ENCODE measurements at regions not wholly inside any gene's neighbourhood (a gene's known extent, or its start where the extent isn't known, plus 50 kb on each side); places are given as distances from the start of the nearest gene placed in this dataset.

- no peak for DNase-seq (ENCODE audit: low read depth)
Measured at GRCh38 chr16:6281274-6281673, 1051.4 kb upstream of the RBFOX1 start.

DNA sequence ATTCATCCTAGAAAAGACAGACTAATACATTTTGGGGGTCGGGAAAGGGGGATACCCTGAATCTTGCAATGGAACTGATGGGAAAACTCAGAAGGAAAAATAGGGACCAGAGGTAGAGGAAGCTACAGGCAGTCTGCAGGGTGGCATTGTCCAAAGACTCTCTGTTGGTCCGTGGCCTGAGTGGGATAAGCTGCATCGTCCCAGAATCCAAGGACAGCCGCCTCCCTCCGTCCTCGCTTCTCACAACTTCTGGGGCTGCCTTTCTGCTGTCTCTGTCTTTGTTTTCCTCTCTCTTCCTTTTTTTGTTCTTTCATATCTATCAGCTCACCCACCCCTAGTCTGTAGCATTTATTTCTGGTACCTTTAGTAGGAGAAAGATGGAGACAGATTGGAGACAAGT is 1052.6 kb upstream of the RBFOX1 start:
- no peak for DNase-seq (ENCODE audit: low read depth)

GRCh38 chr16:6279286-6279685 is 1053.4 kb upstream of the RBFOX1 start:
- no peak for DNase-seq (ENCODE audit: low read depth)

DNA sequence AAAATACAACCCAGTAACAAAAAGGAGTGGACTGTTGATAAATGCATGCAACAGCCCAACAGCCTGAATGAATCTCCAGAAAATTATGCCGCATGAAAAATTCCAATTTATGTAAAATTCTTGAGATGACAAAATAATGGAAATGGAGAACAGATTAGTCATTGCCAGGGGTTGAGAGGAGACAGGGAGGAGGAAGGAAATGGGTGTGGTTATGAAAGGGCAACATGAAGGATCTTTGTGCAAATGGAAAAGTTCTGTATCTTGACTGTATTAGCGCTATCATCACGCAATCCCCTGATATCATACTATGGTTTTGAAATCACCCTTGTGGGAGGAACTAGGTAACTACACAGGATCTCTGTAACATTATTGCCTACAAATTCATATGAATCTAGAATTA is 1058.3 kb upstream of the RBFOX1 start:
- no peak for DNase-seq (ENCODE audit: low read depth)

DNA sequence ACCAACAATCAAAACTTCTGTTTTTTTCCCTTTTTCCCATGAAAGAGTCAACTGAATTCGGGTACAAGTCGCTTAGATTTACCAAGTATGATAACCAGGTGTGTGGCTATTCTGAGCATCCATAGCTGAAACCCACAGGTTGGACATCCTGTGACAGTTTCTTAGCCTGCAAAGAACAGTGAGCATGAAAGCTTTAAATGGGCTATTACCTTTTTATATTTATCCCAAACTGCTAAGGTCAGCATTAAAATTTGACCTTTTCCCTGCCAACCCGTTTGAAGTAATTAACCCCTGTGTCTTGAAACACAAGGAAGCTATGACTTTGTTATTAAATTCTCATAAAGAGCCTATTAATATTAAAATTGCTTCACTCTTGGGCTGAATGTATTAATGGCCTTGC is 1065.0 kb upstream of the RBFOX1 start:
- no peak for DNase-seq (ENCODE audit: low read depth)

DNA sequence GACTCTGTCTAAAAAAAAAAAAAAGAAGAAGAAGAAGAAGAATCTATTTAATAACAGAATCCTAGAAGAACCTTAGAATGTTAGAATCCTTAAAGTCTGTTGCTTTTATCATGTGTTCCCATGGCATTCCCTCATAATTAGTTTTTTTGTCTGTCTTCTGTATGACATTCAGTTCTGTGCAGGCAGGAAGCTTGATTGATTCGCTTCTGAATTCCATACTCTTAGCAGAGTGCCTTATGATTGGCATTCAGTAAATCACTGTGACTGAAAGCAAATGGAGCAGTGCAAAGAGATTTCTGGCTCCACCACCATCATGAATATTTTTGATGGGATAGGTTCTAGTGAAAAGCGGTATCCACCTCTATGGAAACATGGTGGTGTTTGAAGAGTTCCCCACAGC is 1065.9 kb upstream of the RBFOX1 start:
- no peak for DNase-seq (ENCODE audit: low read depth)

GRCh38 chr16:6265968-6266367 is 1066.7 kb upstream of the RBFOX1 start:
- no peak for DNase-seq (ENCODE audit: low read depth)

- no peak for DNase-seq (ENCODE audit: low read depth)
Measured at GRCh38 chr16:6258056-6258455, 1074.6 kb upstream of the RBFOX1 start.

DNA sequence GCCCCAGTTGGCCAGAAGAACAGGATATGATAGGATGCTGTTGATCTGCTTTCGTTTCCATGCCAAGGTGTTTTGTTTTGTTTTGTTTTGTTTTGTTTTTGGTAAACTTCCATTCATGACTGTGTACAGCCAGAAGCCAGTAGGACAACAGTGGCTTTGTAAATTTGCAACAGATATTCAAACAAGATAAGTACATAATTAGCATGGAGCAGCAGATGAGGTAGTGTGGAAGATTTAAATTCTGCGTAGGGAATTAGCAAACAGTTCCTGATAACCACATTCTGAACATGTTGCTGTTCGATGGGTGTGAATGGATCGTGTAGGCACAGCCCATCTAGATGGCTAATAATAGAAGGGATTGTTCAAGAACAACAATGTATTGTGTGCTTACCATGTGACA is 1080.1 kb upstream of the RBFOX1 start:
- DNase-seq (ENCODE audit: low read depth) = no peak

DNA sequence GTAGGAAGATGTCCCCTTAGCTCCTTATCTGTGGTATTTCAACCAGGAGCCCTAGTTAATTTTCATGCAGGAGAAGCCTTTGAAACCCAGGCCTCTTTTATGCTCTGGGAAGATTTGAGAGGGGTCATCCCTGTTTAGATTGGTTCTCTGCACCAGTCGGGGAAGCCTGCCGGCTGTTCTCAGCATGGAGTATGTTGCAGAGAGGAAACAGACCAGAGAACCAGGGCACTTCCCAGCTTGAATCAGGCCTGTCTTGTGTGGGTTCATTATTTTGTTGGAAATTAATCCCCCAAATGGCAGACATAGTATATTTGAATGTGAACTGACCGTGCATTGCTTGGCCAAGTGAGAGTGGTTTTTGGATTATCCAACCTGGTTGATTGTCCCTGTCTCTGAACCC is 1082.1 kb upstream of the RBFOX1 start:
- no peak for DNase-seq (ENCODE audit: low read depth)

- DNase-seq (ENCODE audit: low read depth) = no peak
Measured at GRCh38 chr16:6249863-6250262, 1082.8 kb upstream of the RBFOX1 start.

DNA sequence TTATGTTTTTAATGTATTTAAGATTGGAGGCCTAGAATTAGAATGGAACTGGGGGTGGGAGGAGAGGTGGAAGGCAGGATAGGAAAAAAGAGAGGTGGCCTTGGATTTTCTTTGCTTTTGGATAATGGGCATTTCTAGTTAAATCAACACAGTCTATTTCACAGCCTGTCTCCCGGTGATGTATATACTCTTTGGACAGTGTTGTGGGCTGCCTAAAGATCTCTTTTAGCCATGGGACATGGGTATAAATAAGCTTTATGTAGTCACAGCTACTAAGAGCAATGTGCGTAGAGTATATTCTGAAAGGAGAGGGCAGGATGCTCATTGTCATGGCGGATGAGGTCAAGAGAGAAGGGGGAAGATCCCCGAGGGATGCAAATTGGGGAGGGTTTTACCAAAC is 1084.4 kb upstream of the RBFOX1 start:
- no peak for DNase-seq (ENCODE audit: low read depth)

DNA sequence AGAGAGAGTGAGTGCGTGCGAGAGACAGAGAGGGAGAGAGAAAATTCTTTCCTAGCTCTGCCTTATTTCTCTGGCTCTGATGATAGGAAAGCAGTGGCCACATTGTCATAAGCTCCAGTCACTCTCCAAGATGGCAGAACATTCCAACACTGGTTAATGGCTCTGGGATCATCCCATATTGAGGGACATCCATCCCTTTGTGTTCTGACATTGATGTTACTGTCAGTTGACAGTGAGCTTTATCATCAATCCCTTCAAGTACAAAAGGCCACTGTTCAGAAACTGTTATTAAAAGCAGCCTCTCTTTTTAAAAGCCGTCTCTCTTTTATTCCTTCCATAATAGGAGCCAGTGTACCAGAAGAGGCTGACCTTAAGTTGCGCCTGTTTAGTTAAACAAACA is 1084.9 kb upstream of the RBFOX1 start:
- no peak for DNase-seq (ENCODE audit: low read depth)

DNA sequence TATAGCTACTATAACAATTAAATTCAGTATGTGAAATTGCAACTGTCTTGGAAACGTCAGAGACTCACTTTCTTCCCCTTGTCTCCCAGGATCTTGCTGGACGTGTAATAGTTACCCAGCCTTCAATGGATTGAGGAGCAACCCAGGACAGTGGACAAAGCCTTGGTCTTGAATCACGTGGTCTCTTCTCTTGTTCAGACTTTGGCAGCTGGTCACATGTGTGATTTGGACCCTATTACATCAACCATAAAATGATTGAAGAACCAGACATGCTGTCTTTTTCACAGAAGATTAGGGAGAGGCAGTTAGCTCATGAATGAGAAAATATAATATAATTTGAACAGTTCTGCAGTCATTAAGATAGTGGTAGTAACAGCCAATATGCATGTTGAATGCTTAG is 1085.5 kb upstream of the RBFOX1 start:
- DNase-seq (ENCODE audit: low read depth) = no peak

- DNase-seq (ENCODE audit: low read depth) = no peak
Measured at GRCh38 chr16:6246266-6246665, 1086.4 kb upstream of the RBFOX1 start.

- DNase-seq (ENCODE audit: low read depth) = no peak
Measured at GRCh38 chr16:6232056-6232455, 1100.6 kb upstream of the RBFOX1 start.

GRCh38 chr16:6231398-6231797 is 1101.2 kb upstream of the RBFOX1 start:
- DNase-seq (ENCODE audit: low read depth) = no peak

- no peak for DNase-seq (ENCODE audit: low read depth)
Measured at GRCh38 chr16:6229186-6229585, 1103.5 kb upstream of the RBFOX1 start.

DNA sequence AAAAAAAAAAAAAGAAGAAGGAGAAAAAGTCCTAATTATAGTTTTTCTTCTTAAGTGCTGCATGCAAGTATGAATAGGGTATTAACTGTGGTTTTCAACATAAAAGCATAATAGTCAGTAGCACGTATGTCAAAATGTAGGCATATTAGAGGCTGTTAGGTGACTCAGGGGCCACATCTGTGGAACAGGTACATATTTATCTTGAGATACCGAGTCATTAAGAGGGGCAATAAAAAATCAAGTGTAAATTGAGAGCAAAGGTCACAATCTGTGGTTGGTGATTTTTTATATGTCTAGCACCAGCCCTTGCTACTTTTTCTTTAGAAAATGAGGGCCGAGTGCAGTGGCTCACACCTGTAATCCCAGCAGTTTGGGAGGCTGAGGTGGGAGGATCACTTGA is 1113.8 kb upstream of the RBFOX1 start:
- DNase-seq (ENCODE audit: low read depth) = no peak

DNA sequence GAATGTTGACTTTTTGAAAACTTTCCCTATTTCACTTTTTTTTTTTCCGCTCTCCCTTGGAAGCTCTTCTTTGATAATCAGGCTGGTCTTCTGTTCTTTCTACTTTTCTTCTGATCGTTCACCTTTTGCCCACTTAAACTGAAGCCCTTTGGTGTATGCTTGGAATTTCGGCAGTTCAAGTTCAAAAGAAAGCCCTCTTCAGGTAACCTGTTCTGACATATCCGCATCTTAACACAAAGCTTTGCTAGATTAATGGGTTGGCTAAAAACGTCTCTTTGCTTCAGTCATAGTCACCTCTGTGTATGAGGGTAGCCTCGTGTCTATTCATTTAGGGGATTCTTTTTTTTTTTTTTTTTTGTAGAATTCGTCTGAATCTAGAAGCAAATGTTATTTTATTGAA is 1115.8 kb upstream of the RBFOX1 start:
- no peak for DNase-seq (ENCODE audit: low read depth)

- DNase-seq (ENCODE audit: low read depth) = no peak
Measured at GRCh38 chr16:6211644-6212043, 1114.0 kb upstream of the EEF2KMT start.

GRCh38 chr16:6209355-6209930 is 1111.8 kb upstream of the EEF2KMT start:
- no peak for DNase-seq (ENCODE audit: low read depth)

- no peak for DNase-seq (ENCODE audit: low read depth)
Measured at GRCh38 chr16:6207580-6207979, 1110.0 kb upstream of the EEF2KMT start.

DNA sequence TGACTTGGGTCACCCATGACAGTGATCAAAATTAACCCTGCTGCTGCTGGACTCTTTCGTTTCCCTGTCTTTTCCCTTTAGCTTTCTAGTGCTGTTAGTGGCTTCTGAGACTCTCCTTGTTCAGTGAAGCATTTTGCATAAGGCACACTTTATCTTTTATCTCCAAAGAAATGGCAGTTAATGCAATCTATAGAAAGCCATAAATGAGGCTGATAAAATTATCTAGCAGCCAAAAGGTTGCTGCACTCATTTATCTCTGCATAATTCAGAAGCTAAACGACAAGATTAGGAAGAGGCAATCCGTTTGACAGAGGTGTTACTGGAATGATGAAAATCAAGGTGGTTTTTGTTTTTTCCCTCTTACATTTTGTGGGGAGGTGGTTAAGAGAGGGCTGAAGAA is 1109.5 kb upstream of the EEF2KMT start:
- DNase-seq (ENCODE audit: low read depth) = no peak

GRCh38 chr16:6206080-6206479 is 1108.5 kb upstream of the EEF2KMT start:
- no peak for DNase-seq (ENCODE audit: low read depth)
